ENCODE measurements at regions not wholly inside any gene's neighbourhood (a gene's known extent, or its start where the extent isn't known, plus 50 kb on each side); places are given as distances from the start of the nearest gene placed in this dataset.
"Not testable (repeated sequence)": the region's sequence is repeated elsewhere in the genome, so short reads cannot be mapped to it uniquely, and the experiment has no call there.

DNA sequence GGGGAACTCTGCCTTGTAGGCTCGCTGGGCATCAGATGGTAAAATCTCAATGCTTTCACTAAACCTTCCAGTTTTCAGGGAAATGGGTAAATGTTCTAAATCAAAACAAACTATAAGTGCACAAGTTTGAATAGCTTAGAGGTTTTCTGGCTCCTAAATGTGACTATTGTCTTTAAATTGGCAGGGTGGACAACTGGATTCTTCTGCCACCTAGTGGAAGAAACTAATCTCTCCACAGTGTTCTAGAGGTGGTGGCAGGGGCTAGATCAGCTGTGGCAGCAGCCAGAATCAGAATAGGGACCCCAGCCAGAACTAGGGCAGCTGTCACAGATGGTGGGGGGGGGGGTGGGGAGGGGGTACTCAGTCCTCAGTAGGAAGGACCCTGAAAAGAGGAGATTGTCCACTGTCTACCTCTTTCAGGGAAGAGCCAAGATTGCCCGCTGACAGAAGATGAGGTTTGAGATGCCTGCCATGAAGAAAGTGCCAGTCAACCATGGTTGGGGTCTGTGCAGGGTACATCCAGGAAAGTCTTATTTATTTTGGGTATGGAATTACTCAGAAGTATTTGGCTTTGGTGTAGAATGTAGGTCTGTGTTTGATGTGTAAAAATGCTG, 201.4 kb downstream of the CCNG2 start:
- ATAC-seq: peak; percentile 79

GRCh38 chr4:77360451-77360850, 203.4 kb downstream of the CCNG2 start:
- DNase-seq (ENCODE audit: low spot score): no peak
- ATAC-seq: no peak

More for the DNA sequence above, 201.4 kb downstream of the CCNG2 start:
- DNase-seq (ENCODE audit: low spot score): no peak

GRCh38 chr4:77366876-77367275, 209.9 kb downstream of the CCNG2 start:
- DNase-seq (ENCODE audit: low spot score): not testable (repeated sequence)
- peak; percentile 99 for ATAC-seq

GRCh38 chr4:77367638-77368037, 210.6 kb downstream of the CCNG2 start:
- DNase-seq (ENCODE audit: low spot score) (no peak), ATAC-seq (no peak)

DNA sequence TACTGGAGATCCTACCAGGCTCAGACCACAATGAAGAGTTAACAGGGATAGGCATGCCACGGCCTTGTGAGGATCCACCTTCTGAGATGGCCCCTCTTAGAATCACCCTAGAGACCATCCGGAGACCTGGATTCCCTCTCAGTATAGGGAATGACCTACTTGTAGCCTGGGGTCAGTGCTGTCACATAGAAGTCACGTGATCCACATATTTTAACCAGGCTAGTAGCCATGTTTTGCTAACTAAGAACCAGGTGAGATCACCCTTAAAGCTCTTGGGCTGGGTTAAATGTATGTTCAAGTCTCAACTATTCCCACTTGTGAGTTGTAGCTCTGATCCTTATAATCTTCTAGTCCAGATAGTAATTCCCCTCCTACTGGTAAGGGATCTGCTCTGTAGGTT, 215.4 kb downstream of the CCNG2 start:
- ATAC-seq: no peak

GRCh38 chr4:77375866-77376607, 219.0 kb downstream of the CCNG2 start:
- ATAC-seq (no peak), DNase-seq (ENCODE audit: low spot score) (no peak)

More for the DNA sequence above, 215.4 kb downstream of the CCNG2 start:
- DNase-seq (ENCODE audit: low spot score): no peak

DNA sequence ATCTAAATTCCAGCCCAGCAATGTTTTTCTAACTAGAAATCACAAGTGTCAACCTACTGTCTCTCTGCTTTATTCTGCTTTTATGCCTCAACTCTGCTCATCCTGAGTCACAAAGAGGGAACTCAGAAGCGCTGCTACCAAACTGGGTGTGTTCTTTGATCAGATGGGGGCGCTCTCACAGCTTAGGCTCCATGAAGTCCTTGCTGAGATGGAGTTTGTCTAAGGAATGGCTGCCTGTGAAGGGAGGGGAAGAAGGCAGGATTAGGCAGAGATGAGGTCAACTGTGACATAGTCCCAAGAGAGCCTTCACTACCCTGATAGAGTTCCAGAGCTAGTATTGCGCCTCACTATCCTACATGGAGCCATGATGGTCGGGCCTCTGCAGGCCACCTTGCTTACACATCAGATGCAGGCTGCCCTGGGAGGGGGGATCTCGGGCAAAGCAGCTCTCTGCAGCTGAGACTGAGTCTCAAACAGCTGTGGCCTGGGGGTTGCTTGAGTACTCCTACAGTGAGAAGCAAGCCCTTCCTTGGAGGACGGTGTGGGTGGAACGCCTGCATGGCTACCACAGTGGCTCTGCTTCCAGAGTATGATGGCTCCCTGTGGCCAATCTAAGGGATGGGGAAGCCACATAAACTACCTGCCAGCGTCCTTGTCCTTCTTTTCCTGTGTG, 219.9 kb downstream of the CCNG2 start:
- DNase-seq (ENCODE audit: low spot score): no peak

GRCh38 chr4:77384094-77384493, 221.5 kb upstream of the CXCL13 start:
- DNase-seq (ENCODE audit: low spot score) (no peak), ATAC-seq (no peak)

More for the DNA sequence above, 219.9 kb downstream of the CCNG2 start:
- no peak for ATAC-seq

DNA sequence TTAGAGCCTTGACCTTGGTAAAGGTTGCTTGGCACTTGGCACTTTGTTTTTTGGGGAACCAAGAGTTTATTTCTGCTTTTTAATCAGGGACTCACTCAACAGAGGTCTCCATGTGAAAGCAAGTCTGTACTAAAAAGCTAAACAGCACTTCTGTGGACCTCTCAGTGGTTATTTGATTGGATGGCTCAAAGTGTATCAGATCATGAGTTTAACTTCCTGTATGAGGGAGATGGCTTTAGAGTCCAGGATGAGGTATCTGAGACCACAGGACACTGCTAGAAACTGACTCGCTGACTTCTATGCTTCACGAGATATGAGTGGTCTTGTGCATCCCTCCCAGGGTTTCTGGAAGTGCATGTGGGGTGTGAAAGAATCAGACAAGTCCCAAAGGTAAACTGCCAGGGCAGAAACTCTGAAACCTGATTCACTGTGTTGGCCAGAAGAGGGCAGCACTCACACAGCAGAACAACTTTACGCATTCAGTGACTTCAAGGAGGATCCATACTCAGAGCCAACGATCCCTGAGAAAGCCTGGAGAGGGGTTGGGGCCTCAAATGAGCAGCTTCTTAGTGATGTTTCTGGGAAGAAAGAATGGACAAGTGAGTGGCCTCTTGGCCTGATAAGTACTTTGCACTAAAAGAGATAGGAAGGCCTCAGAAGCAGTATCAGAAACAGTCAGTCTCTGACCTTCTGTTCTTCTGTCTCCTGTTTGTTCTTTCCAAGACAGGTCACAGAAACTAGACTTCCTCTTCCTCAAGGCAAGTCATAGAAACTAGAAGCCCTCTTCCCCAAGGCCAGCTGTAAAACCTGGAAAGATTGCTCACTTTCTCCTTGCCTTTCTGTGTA, 220.3 kb upstream of the CXCL13 start:
- DNase-seq (ENCODE audit: low spot score): peak; percentile 69
- ATAC-seq: peak; percentile 97

DNA sequence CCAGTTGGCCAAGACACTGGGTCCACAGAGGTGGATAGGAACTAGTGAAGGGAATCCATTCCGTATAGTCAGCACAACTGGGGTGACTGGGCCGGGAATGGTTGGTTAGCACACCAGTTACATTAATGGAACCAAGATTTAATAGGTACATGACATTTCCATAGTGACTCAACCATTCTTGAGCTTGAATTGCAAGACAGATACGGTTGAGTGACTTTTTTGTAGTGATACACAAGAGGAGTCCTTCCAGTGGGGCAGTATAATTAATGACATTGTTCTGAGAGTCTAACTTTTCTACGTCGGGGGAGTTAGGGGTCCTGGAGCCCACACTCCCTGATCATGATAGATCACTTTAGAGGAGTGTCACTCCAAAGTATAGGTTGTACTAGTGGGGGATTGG, 211.6 kb upstream of the CXCL13 start:
- DNase-seq (ENCODE audit: low spot score) (no peak), ATAC-seq (no peak)

DNA sequence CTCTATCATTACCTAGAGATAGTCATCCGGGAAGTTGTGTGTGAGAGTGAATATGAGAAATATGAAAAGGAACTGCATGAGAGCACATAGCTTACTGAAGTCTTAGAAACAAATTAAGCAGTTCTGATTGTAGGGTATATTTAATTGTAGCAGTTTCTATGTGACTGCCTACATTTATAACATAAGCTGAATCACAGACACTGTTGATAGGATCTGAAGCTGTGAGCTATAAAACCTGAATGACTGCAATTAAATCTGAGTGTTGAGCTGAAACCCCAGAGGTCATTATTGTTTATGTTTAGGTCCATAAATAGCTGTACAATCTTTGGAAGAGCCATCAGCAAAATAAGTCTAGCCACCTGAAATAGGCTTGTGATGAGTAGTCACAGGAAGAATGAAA, 210.1 kb upstream of the CXCL13 start:
- ATAC-seq (no peak), DNase-seq (ENCODE audit: low spot score) (no peak)

DNA sequence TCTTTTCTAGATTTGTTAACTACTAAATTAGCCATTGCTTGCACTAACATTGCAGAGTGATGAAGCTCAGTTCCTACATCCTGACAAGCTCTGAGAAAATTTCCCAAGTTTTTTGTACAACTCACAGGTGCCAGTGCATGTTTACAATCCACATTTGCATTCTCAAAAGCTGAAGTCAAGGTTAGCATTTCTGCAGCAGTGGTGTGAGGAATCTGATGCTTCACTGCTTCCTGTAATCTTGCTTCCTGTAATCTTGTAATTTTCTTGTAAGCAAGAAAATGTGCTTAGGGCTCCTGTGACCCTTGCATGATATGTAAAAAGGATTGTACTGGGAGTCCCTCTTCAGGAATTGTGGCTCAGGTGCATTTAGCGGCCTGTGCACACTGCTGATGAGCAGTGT, 207.4 kb upstream of the CXCL13 start:
- ATAC-seq (no peak), DNase-seq (ENCODE audit: low spot score) (no peak)

GRCh38 chr4:77399831-77400230, 205.8 kb upstream of the CXCL13 start:
- ATAC-seq (peak; percentile 29), DNase-seq (ENCODE audit: low spot score) (no peak)

DNA sequence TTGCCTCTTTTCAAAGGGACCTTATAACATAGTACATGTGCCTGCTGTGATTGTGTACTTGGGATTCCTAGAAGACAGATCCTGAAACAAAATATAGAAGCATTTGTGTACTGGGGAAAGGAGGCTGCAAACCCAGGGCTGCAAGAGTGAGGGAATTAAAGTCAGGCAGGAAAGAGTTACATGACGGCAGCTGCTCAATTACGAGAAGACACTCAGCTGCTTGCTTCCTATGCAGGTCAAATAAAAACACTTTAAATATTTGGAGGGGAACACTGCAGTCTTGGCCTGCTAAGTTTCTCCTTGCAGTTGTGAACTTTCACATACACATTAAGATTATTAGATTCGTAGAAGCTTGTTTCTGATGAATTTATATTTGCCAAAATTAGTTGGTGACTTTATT, 191.9 kb upstream of the CXCL13 start:
- no peak for ATAC-seq
- no peak for DNase-seq (ENCODE audit: low spot score)

- DNase-seq (ENCODE audit: low spot score): no peak
- ATAC-seq: no peak
These were observed 189.9 kb upstream of the CXCL13 start for GRCh38 chr4:77415689-77416088.

- no peak for DNase-seq (ENCODE audit: low spot score)
These were observed 187.3 kb upstream of the CXCL13 start for GRCh38 chr4:77418333-77418732.

DNA sequence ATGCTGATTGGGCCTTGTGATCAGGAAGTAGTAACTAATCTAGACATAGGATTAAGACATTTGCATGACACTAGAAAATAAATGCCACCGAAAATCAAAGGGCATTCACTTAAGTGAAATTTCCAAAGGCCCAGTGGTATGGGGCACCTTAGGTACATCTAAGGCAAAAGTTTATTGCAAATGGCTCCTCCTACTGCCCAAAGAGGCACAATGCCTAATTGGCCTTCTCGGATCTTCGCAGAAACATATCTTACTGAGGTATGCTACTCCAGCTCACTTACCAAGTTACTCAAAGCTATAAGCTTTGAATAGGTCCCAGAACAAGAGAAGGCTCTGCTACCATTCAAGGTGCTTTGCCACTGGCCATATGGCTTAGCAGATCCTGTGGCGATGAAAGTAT, 174.8 kb upstream of the CXCL13 start:
- DNase-seq (ENCODE audit: low spot score) (no peak), ATAC-seq (no peak)

More at GRCh38 chr4:77418333-77418732, 187.3 kb upstream of the CXCL13 start:
- peak; percentile 74 for ATAC-seq

DNA sequence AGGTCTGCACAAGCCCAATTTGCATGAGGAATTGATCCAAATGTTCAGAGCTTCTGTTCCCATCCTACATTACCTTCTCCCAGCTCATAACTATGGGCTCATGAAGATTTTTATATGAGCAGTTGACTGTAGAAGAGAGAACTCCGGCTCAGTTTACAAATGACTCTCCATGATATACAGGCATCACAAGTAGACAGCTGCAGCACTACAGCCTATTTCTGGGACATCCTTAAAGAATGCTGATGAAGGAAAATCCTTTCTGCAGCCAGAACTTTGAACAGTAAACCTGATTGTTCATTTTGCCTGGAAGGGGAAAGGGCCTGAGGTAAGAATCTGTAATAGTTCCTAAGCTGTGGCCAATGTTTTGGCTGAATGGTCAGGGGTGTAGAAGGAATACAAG, 174.1 kb upstream of the CXCL13 start:
- no peak for DNase-seq (ENCODE audit: low spot score)
- no peak for ATAC-seq

- peak; percentile 69 for ATAC-seq
- DNase-seq (ENCODE audit: low spot score): no peak
These were observed 172.8 kb upstream of the CXCL13 start for GRCh38 chr4:77432717-77433417.

- DNase-seq (ENCODE audit: low spot score) (no peak), ATAC-seq (peak; percentile 84)
These were observed 172.2 kb upstream of the CXCL13 start for GRCh38 chr4:77433418-77433733.

Measured in left lobe of liver (tissue), 2 donors.